ENCODE measurements at regions not wholly inside any gene's neighbourhood (a gene's known extent, or its start where the extent isn't known, plus 50 kb on each side); places are given as distances from the start of the nearest gene placed in this dataset.

DNA sequence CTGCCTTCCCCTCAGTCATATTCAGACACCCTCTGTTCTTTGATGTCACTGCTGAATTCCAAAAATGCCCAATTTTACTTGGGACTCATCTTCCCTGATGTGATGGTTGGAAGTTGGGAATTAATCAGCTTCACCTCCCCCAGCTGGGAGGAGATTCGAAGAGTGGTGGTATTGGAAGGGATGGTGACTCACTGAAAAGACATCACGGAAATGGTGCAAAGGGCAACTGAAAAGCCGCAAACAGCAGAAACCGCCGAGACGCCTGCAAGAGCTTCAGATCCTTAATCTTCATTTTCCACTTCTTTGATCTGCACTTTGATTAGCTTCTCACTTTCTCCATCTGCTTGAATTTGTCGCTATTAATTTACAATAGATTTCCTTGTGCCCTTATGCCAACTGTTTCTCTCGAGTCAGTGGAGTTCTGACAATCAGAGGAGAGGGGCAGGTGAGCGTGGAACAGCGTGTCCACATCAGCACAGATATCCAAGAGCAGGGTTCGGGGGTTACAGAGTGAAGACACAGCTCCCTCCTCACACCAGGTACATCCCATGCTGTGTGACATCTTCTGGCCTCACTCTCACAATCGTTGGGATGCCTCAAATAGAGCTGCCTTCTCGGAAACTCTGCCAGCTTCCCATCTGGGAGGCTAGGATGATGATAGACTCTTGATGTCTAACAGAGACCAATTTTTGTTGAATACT is 325.4 kb downstream of the BRD1 start:
- DNase-seq, result no peak

DNA sequence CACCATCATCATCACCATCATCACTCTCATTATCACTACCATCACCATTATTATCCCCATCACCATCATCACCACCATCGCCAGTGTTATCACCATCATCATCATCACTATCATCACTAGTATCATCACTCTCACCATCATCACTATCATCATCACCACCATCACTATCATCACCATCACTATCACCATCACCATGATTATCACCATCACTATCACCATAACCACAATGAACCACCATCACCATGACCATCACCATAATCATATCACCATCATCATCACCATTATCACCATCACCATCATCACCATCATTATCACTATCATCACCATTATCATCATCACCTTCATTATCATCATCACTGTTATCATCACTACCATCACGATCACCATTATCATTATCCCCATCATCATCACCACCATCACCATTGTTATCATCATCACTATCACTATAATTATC is 326.7 kb downstream of the BRD1 start:
- DNase-seq, result no peak

DNA sequence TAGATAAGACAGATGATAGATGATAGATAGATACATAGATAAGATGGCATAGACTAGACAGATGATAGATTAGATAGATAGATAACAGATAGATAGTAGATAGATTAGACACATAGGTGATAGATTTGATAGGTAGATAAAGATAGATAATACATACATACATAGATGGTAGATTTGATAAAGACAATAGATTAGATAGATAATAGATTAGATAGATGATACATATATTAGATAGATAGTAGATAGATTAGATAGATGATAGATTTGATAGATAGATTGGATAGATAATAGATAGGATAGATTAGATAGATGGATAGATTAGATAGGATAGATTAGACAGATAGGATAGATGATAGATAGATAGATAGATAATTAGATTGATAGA is 327.6 kb downstream of the BRD1 start:
- DNase-seq, result no peak

DNA sequence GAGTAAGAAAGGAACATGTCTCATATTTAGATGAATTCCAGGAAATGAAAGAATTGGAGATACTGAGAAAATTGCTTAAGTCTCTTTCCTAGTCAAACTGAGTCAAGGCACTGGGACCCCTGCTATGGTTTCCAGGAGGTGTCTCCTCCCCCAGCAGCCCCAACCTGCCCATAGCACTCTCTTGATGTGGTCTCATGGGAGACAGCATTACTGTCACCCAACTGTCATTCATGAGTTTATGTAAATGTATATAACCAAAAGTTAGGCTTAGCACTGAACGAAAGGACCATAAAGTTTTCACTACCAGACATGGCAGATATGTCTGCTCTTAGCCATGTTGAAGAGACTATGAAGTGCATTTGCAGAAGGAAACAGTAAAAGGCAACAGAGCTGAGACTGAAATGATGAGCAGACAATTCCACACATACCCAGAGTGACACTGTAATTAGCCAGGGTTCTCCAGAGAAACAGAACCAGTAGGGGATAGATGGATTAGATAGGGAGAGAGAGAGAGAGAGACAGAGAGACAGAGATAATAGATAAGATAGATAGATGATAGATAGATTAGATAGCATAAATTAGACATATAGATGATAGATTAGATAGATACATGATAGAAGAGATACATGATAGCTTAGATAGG is 328.1 kb downstream of the BRD1 start:
- no peak for DNase-seq

DNA sequence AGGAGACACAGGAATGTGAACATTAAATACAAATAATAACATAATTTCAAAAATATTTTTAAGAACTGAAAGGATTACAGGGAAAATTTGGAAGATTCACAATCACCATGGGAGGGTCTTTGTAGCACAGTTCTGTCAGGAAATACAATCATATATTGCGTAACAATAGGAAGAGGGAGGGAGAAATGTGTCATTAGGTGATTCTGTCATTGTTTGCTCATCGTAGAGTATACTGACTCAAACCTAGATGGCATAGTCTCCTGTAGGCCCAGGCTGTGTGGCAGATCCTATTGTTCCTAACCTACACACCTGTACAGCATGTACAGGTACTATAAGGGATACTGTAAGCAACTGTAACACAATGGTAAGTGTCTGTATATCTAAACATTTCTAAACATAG is 330.4 kb downstream of the BRD1 start:
- no peak for DNase-seq

DNA sequence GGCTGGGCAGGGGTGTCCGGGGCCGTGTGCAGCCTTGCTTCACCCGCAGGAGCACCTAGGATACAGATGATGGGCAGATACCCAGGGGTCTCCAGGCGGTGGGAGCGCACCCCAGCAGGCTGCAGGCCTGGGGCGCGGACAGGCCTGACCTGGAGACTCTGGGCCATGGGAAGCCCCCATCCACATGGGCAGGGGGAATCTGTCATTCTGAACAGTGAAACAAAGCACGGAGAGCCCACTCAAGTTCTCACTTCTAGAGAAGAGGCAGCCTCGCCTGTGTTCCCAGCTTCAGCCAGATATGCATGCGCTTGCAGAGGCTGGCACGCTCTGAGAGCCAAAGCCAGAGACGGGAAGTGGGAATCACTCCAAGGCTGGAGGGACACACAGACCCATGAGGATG is 333.1 kb downstream of the BRD1 start:
- DNase-seq, result no peak

DNA sequence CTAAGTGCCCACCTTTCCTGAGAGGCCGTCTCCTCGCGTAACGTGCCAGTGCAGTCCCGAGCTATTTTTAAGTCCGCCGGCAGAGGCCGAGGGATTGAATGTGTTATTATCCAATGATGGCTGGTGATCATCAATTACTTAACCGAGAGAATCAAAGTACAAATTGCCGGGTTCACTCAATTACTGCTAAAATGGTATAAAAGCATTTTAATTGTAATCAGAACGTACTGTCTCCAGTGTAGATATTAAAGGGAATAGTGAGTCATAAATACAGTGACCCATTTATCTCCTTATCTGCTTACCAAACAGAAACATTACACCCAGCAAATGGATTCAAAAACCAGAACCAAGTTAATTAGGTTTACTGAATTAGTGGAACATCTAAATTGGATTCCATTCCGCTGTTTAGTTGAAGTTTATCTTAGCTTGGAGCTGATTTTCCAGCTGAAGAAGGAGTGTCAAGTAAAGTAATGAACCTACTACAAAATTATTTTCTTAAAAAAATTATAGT is 334.9 kb downstream of the BRD1 start:
- DNase-seq, result no peak

DNA sequence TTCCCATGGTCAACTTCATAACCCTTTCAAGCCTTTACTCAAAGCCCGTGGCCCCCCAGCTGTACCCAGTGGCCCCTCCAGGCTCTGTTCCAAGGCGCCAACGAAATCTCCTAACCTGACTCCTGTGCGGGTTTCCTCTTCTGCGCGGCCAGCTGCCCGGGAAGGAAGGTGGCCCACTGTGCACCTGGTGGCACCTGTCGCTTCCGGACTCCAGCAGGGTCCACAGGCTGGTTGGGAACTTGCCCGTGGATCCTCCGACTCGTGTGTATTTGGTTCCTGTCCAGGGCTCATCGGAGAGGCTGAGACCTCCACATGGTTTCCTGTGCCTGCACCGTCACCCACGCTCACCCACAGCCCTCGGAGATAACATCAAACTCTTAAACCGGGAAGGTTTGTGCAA is 335.4 kb downstream of the BRD1 start:
- DNase-seq, result no peak

DNA sequence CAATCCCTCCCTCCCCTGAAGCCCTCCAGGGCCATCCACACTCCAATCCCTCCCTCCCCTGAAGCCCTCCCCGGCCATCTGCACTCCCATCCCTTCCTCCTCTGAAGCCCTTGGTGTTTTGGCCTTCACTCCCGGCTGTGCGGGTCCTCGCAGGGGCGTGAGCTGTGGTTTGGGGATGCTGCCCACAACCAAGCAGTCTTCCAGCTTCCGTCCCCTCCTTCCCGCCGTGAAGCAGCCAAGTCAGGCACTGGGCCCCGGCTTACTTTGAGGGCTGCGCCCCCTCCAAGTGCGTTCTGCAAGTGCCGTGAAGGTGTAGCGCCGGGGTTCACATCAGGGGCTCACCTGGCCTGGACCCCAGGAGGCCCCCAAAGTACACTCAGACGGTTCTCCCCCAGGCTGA is 335.9 kb downstream of the BRD1 start:
- DNase-seq, result no peak

DNA sequence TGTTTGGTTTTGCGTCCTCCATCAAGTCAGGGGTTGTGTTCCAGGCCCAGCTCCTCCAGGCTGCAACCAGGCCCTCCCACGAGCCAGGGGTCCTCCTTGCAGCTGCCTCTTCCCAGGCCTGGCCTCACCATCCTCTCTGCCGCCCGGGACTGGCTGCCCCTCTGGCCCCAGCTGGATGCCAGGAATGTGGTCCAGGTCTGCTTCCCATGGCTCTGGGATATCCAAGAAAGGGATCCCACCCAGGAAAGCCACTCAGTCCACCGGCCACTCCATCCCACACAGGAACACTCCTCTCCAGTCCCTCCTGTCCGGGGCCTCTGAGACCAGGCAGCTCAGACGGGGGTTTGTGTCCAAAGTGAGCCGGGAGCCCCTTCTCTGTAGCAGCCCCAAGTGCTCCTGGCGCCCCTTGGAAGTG is 336.4 kb downstream of the BRD1 start:
- DNase-seq, result no peak

DNA sequence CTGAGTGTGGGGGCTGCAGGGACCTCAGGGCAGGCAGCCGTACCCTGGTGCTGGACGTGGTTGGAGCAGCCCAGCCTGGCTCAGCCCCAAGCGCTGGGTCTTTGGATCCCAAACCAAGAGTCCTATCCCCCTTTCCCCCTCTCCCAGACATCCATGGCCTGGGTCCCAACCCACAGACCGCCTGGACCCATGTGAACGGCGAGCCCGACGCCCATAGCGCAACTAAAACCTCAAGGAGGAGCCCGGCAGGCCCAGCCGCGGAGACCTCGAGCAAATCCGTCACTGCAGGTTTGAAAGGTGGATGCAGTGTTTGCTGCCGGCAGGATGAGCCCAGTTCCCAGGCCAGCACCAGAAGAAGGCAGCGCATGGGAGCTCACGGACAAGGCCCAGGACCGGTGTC is 337.0 kb downstream of the BRD1 start:
- no peak for DNase-seq

DNA sequence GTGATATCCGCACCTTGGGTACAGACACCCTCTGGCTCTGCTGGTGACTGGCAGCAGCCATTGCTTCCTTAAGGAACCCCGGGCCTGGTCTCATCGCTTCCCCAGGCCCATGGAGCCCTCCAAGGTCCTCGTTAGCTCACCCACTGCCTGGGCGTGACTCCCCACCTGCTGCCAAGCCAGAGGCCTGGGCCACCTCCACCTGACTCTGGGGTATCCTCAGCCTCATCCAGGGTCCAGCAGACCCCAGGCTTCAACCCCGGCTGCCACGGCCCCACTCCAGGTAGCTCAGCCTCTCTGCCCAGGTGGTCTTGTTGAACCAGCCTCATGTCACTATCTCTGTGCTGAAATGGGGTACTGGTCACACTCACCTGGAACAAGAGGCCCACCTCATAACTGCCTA is 337.9 kb downstream of the BRD1 start:
- DNase-seq, result no peak

DNA sequence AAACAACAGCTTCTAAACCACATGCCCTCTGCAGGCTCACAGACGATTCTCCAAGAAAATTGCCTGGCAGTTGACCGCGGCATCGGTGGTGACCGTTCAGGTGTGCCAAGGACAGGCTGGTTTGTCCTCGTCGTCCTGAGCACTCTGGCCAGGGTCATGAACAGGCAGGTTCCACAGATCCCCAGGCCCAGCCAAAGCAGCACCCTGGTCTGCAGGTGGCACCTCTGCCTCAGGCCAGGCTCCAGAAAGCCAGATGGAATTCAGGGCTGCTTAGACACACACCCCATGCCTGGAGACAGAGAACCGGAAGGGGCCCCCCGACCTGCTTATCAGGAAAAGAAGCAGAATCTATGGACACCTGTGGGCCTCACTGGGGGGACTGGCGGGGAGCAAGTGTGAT is 338.7 kb downstream of the BRD1 start:
- DNase-seq, result no peak

DNA sequence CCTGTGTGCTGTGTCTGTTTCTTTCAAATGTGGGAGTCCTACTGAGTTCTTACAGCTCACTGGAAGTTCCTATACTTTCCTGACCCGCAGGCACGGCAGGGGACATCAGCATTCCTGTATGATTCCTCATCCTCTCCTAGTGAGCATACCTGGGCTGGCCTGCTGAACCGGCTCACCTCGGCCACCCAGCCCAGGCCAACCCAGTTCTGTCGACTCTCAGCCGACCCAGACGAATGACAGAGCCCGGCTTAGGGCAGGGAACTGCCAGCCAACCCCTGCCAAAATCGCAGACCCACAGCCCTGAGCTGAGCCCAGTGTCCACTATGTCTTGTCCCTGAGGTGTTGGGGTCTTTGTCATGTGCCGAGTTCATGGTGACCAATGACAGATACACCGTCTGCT is 339.7 kb downstream of the BRD1 start:
- no peak for DNase-seq

DNA sequence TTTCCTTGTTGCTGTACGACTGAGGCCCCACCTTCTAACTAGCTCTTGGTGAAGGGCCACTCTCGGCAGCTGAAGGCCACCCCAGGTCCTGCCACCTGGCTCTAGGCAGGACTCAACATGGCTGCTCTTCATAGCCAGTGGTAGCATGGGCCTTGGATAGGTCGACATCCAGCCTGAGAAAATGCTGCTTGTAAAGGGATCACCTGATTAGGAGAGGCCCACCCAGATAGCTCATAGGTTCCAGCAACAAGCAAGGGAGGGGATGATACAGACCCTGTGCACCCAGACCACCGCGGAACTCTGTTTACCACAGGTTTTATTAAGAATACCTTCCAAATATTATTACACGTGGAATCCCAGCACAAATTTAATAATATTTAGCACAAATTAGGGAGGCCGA is 341.4 kb downstream of the BRD1 start:
- DNase-seq, result no peak

DNA sequence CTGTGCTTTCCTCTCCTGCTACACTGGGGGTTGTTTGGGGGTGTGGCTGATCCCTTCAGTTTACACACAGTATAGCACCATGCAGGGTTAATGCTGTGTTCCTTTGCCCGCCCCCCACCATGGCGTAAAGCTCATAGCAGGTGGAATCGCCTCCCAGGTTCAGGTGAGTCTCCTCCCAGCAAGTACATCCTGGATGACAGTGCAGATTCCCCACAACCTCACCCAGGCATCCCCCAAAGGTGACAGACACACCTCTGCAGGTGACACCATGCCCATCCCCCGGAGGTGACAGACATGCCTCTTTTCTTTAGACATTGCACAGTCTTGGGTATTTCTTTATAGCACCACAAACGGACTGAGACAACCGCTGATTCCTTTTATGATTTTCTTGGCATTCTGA is 343.7 kb downstream of the BRD1 start:
- DNase-seq, result no peak

DNA sequence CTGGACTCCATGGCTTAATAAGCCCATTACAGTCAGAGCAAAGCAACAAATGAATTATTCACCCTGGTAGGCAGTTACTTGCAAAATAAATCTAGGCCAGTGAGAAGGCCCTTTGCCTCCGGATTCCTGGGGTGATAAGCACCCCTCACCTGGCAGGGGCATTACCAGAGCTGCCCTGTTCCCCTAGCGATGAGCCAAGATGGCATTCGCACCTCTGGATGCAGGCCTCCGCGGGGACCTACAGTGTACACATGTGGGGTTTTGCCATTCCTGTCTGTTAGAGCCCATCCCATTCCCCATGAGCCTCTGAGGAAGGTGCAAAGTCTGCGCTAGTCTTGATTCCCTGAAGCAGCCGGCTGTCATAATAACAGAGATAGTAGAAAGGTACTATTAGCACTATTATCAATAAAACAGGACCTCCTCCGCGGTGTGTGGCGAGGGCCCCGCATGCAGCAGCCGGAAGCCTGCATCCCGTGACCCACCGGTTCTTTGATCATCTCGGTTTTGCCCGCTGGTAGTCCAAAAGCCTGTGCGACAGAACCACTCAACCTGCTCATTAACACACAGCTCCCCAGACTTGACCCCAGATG is 344.3 kb downstream of the BRD1 start:
- DNase-seq, result no peak

DNA sequence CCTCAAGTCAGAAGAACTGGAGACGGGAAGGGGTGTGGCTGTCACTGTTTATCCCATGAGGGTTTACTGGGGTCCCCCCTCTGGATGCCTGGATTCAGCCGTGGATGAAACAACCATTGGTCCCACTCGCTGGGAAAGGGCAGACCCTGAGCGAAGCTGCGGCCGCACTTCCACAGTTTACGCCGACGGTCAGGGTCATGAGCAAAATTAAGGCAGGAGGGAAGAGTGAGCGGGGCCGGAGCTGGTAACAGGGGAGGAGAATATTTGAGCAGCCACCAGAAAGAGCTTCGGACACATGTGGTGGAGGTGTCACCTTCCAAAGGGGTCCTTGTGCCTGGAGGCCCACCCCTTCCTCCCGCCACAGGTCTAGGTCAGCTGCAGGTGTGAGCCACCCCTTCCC is 344.9 kb downstream of the BRD1 start:
- no peak for DNase-seq

DNA sequence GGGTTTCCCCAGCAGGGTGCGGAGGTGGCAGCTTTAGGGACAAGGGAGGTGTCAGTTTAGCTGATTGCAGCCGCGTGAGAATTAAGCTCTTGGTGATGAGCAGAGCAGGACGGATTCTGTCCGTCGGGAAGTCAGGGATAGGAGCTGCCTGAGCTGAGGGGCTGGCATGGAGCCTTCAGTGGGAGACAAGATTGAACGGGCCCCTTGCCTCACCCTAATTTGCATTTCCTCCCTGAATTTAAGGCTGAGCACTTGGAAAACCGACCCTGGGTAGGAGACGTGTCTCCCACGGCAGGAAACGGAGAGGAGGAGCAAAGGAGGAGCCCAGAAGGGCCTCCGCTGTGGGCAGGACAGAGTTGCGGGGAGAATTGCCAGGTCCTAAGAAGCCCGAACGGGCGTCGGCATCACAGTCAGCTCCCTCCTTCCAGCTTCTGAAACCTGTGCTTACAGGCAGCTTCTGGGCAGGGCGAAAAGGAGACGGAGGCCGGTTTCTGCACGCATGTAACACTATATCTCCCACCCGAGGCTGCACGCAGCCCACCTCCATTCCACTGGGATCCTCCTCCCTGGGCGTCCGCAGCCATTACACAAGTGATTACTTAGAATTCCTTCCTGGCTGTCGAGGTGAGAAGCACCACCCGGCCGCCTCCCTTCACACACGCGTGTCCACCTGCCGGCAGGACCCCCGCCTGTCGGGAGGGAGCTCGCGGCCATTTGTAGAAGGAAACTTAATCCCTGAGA is 345.8 kb downstream of the BRD1 start:
- DNase-seq, result no peak

DNA sequence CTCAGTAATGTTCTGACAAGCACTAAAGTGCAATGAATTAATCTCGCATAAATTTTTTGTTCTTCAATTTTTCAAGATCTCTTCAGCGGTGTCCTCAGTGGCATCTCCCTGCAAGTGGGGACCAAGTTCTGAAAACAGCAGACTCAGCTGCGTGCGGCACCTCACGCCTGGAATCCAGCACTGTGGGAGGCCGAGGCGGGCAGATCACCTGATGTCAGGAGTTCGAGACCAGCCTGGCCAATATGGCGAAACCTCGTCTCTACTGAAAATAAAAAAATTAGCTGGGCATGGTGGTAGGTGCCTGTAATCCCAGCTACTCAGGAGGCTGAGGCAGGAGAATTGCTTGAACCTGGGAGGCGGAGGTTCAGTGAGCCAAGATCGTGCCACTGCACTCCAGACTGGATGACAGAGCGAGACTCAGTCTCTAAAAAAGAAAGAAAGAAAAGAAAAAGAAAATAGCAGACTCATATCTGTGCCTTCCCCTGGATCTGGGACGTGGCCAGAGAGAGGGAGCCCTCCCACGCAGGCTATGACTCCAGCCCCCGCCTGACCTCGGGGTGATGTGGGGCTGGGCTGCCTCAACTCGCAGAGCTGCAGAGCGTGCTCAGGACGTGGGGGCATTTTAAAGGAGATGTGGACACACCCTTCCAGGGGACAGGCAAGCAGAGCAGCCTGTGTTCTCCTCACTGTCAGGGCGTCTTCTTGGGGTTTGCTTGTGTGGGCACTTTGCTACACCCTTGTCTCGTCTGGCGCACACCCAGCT is 346.6 kb downstream of the BRD1 start:
- no peak for DNase-seq

DNA sequence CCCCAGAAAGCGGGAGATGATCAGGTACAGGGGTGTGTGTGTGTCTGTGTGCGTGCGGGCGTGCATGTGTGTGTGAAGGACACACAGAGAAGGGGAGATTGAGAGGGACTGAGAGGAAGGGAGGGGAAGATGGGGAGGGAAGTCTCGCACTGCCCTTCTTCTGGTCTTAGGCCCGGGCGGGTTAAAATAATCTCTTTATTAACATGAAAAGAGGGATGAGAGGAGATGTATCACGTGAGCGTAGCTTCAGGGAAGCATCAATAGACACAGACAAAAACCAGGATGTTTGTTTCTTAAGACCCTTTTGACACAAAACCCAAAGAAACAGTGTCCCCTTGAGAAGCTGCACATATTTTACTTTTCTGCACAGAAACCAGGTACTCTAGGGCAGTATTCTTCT is 347.3 kb downstream of the BRD1 start:
- DNase-seq, result no peak

DNA sequence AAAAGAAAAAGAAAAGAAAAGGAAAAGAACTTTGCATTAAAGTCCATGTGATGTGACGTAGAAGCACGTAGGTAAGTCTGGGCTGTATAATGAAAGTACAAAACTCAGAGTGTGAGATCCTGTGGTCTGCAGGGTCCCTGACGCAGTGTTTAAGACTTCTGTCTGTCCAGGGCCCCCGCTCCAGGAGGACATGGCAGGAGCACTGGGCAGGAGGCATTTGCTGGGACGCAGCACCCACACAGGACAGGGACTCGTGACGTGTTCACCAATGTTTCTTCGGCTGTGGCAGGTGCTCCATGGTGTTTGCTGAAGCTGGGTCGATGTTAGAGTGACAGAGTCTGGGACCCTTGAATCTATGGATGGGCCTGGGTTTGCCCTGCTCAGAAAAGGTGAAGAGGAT is 348.1 kb downstream of the BRD1 start:
- DNase-seq, result no peak

DNA sequence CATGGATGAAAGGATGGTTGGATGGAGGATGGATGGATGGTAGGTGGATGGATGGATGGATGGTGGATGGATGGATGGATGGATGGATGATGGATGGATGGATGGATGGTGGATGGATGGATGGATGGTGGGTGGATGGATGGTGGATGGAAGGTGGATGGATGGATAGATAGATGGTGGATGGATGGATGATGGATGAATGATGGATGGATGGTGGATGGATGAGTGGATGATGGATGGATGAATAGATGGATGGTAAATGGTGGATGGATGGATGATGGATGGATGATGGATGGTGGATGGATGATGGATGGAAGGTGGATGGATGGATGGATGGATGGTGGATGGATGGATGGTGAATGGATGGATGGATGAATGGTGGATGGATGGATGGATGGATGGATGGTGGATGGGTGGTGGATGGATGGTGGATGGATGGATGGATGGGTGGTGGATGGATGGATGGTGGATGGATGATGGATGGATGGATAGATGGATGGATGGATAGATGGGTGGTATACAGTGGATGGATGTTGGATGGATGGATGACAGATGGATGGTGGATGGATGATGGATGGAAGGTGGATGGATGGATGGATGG is 350.8 kb downstream of the BRD1 start:
- no peak for DNase-seq
